Keratinocyte (primary cell): ENCODE measurements at regions not wholly inside any gene's neighbourhood (a gene's known extent, or its start where the extent isn't known, plus 50 kb on each side); places are given as distances from the start of the nearest gene placed in this dataset.

ENCODE experiments used
- DNase-seq: peaks from one replicate; pipeline ENCODE4 v3.0.0-alpha.2; 2011; ENCODE audit warnings: low read depth, missing footprints, low spot score
- FAIRE-seq: peaks from 2 replicates; lab custom pipeline; 2011; peaks lifted over from hg19 to GRCh38; lab: Jason Lieb, UNC
- H2AFZ ChIP-seq: 2 replicates; pipeline ENCODE4 v1.6.0; 2012; ENCODE audit warnings: low read length, control low read depth, inconsistent platforms; ENCODE audit not compliant: control insufficient read depth
- H3K27ac ChIP-seq: 2 replicates; pipeline ENCODE4 v1.5.1; 2011; ENCODE audit warnings: low read length; ENCODE audit not compliant: control insufficient read depth, insufficient read depth
- H3K27me3 ChIP-seq: 3 replicates; pipeline ENCODE4 v1.6.0; 2011; ENCODE audit warnings: low read length; ENCODE audit not compliant: control insufficient read depth, insufficient read depth; ENCODE audit errors: extremely low read depth
- H3K36me3 ChIP-seq, 2 experiments: 2 replicates in 1 of 2; 3 replicates in 1 of 2; pipeline ENCODE4 v1.5.1; 2011; ENCODE audit warnings: low read length in 2 of 2, mild to moderate bottlenecking in 1 of 2; ENCODE audit not compliant: control insufficient read depth in 2 of 2, insufficient read depth in 2 of 2; ENCODE audit errors: extremely low read depth in 1 of 2
- H3K4me1 ChIP-seq: 3 replicates; pipeline ENCODE4 v1.5.1; 2011; ENCODE audit warnings: low read length; ENCODE audit not compliant: control insufficient read depth, insufficient read depth; ENCODE audit errors: extremely low read depth
- H3K4me2 ChIP-seq: 3 replicates; pipeline ENCODE4 v1.6.0; 2011; ENCODE audit warnings: low read depth, low read length; ENCODE audit not compliant: control insufficient read depth, insufficient read depth; ENCODE audit errors: extremely low read depth
- H3K4me3 ChIP-seq, 3 experiments: fragments of 200-600 bp in 1 of 3; sonication (generic) in 1 of 3; 2 replicates in 2 of 3; 3 replicates in 1 of 3; pipeline ENCODE4 v1.5.1; 2011 to 2016; ENCODE audit warnings: low read length in 3 of 3, mild to moderate bottlenecking in 3 of 3, control low read depth in 2 of 3, inconsistent platforms in 1 of 3, low read depth in 1 of 3, mixed read lengths in 1 of 3, mixed run types in 1 of 3, moderate library complexity in 1 of 3; ENCODE audit not compliant: control insufficient read depth in 2 of 3, insufficient read depth in 2 of 3; ENCODE audit errors: extremely low read depth in 1 of 3
- H3K79me2 ChIP-seq: 2 replicates; pipeline ENCODE4 v1.6.0; 2012; ENCODE audit warnings: low read length; ENCODE audit not compliant: control insufficient read depth, insufficient read depth
- H3K9ac ChIP-seq: 3 replicates; pipeline ENCODE4 v1.6.0; 2011; ENCODE audit warnings: low read length; ENCODE audit not compliant: control insufficient read depth, insufficient read depth; ENCODE audit errors: extremely low read depth
- H3K9me1 ChIP-seq: 3 replicates; pipeline ENCODE4 v1.6.0; 2011; ENCODE audit warnings: low read length; ENCODE audit not compliant: control insufficient read depth, insufficient read depth; ENCODE audit errors: extremely low read depth
- H3K9me3 ChIP-seq: 2 replicates; pipeline ENCODE4 v1.5.1; 2012; ENCODE audit warnings: low read depth, low read length; ENCODE audit not compliant: control insufficient read depth
- H4K20me1 ChIP-seq: 3 replicates; pipeline ENCODE4 v1.6.0; 2011; ENCODE audit warnings: low read length; ENCODE audit not compliant: control insufficient read depth, insufficient read depth; ENCODE audit errors: extremely low read depth
- CTCF ChIP-seq, 3 experiments: IDR thresholded peaks in 1 of 3; conservative IDR thresholded peaks in 1 of 3; optimal IDR thresholded peaks in 1 of 3; 2 replicates in 2 of 3; 3 replicates in 1 of 3; pipeline versions ENCODE3 to v1.5.1; 2011; ENCODE audit warnings: low read length in 3 of 3, mild to moderate bottlenecking in 3 of 3, moderate library complexity in 2 of 3, control low read depth in 1 of 3, inconsistent platforms in 1 of 3; ENCODE audit not compliant: insufficient read depth in 2 of 3; ENCODE audit errors: extremely low read depth in 1 of 3
- EZH2 ChIP-seq: IDR thresholded peaks from one replicate; pipeline ENCODE4 v1.6.1; 2012; ENCODE audit warnings: inconsistent platforms, mild to moderate bottlenecking, low read length, moderate library complexity
- dilution Hi-C: fragments of 300-500 bp; cut with MboI; formaldehyde crosslinking; loops from one replicate; pipeline ENCODE4 v1.7.0; 2020; ENCODE audit warnings: low sequenced_read_pairs; ENCODE audit not compliant: extremely low pct_ligation_motif_present

GRCh38 chr12:115208098-115208497, 524.1 kb upstream of the TBX3 start:
- Histone ChIP-seq H3K9me3 (no peaks in the 10 kb centered on the region), H3K9ac (no peak overlapping the region), H4K20me1 (no peaks in the 10 kb centered on the region), H3K9me1 (no peaks in the 10 kb centered on the region), H3K27ac (no peak overlapping the region), H2AFZ (no peak overlapping the region), H3K27me3 (no peaks in the 10 kb centered on the region), H3K4me1 (no peaks in the 10 kb centered on the region), H3K79me2 (no peaks in the 10 kb centered on the region), H3K4me3 (no peak overlapping the region), H3K36me3 (no peaks in the 10 kb centered on the region), H3K4me2 (no peak overlapping the region)
- DNase-seq: no peak
- FAIRE-seq: no peak
- dilution Hi-C loops: no loop called here
- no peak for TF ChIP-seq EZH2
- no peak for TF ChIP-seq CTCF (optimal IDR thresholded peaks at IDR 0.05 in 1 of 3, IDR thresholded peaks at IDR 0.05 in 1 of 3, conservative IDR thresholded peaks at IDR 0.05 in 1 of 3; ENCODE audit: extremely low read depth in 1 of 3, insufficient read depth in 2 of 3, low read length in 3 of 3)

- DNase-seq (no peak), FAIRE-seq (no peak)
- Histone ChIP-seq H3K79me2 (no peaks in the 10 kb centered on the region), H3K36me3 (no peaks in the 10 kb centered on the region), H3K9me1 (no peaks in the 10 kb centered on the region), H3K4me3 (no peak overlapping the region), H3K9me3 (no peaks in the 10 kb centered on the region), H2AFZ (no peak overlapping the region), H3K4me1 (no peaks in the 10 kb centered on the region), H3K27ac (no peak overlapping the region), H3K4me2 (no peak overlapping the region), H3K9ac (no peak overlapping the region), H3K27me3 (no peaks in the 10 kb centered on the region), H4K20me1 (no peaks in the 10 kb centered on the region)
- dilution Hi-C loops: no loop called here
- TF ChIP-seq CTCF (optimal IDR thresholded peaks at IDR 0.05 in 1 of 3, IDR thresholded peaks at IDR 0.05 in 1 of 3, conservative IDR thresholded peaks at IDR 0.05 in 1 of 3; ENCODE audit: extremely low read depth in 1 of 3, insufficient read depth in 2 of 3, low read length in 3 of 3) (no peak), EZH2 (no peak)
Measured at GRCh38 chr12:115207216-115207915, 523.4 kb upstream of the TBX3 start.
